ENCODE measurements at regions not wholly inside any gene's neighbourhood (a gene's known extent, or its start where the extent isn't known, plus 50 kb on each side); places are given as distances from the start of the nearest gene placed in this dataset.

GRCh38 chrX:132270699-132271098 lies 51.5 kb upstream of the RAP2C start:
- no peak for TF ChIP-seq MYC (IDR thresholded peaks at IDR 0.05; ENCODE audit: low read depth, low read length)
- TF ChIP-seq, protein P1, sequence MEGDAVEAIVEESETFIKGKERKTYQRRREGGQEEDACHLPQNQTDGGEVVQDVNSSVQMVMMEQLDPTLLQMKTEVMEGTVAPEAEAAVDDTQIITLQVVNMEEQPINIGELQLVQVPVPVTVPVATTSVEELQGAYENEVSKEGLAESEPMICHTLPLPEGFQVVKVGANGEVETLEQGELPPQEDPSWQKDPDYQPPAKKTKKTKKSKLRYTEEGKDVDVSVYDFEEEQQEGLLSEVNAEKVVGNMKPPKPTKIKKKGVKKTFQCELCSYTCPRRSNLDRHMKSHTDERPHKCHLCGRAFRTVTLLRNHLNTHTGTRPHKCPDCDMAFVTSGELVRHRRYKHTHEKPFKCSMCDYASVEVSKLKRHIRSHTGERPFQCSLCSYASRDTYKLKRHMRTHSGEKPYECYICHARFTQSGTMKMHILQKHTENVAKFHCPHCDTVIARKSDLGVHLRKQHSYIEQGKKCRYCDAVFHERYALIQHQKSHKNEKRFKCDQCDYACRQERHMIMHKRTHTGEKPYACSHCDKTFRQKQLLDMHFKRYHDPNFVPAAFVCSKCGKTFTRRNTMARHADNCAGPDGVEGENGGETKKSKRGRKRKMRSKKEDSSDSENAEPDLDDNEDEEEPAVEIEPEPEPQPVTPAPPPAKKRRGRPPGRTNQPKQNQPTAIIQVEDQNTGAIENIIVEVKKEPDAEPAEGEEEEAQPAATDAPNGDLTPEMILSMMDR (IDR thresholded peaks at IDR 0.05; ENCODE audit: low read depth, low read length), result no peak
- no peak for TF ChIP-seq POLR2A (IDR thresholded peaks at IDR 0.05; ENCODE audit: extremely low read depth, insufficient read length)
- TF ChIP-seq MAX (IDR thresholded peaks at IDR 0.05; ENCODE audit: low read depth, low read length), result no peak
